K562 (cell line): ENCODE measurements at regions not wholly inside any gene's neighbourhood (a gene's known extent, or its start where the extent isn't known, plus 50 kb on each side); places are given as distances from the start of the nearest gene placed in this dataset.

Experiments
- ATF3 ChIP-seq, 2 experiments: fragments of 450-650 bp in 1 of 2; sonication (generic) in 1 of 2; formaldehyde crosslinking in 1 of 2; IDR thresholded peaks in 1 of 2; conservative IDR thresholded peaks in 1 of 2; 2 replicates each; pipeline versions ENCODE4 v1.6.1 to v1.8.1; 2016 to 2023; ENCODE audit warnings: mild to moderate bottlenecking in 2 of 2, moderate library complexity in 2 of 2, inconsistent platforms in 1 of 2, missing genetic modification reagents in 1 of 2
- CHD2 ChIP-seq: IDR thresholded peaks from 2 replicates; pipeline ENCODE4 v1.6.1; 2011; ENCODE audit warnings: low read depth, low read length
- CREB5 ChIP-seq: fragments of 250-450 bp; sonication (Bioruptor Pico); IDR thresholded peaks from 2 replicates; pipeline ENCODE4 v1.5.0; 2020; ENCODE audit warnings: mild to moderate bottlenecking
- FOXM1 ChIP-seq, 2 experiments: fragments of 450-650 bp in 1 of 2; sonication (generic) in 1 of 2; formaldehyde crosslinking in 1 of 2; IDR thresholded peaks; 2 replicates each; pipeline versions ENCODE4 v1.6.1 to v1.9.0; 2017 to 2022; ENCODE audit warnings: low read depth in 2 of 2, mild to moderate bottlenecking in 2 of 2, missing genetic modification reagents in 1 of 2, moderate library complexity in 1 of 2
- HDAC2 ChIP-seq: fragments of 450-650 bp; IDR thresholded peaks from 2 replicates; pipeline ENCODE4 v1.6.1; 2016; ENCODE audit warnings: mild to moderate bottlenecking
- HIVEP1 ChIP-seq: fragments of 250-450 bp; sonication (Bioruptor Pico); IDR thresholded peaks from 2 replicates; pipeline ENCODE4 v1.4.0; 2020; ENCODE audit warnings: mild to moderate bottlenecking
- HMG20B ChIP-seq: fragments of 250-450 bp; sonication (Bioruptor Pico); IDR thresholded peaks from 2 replicates; pipeline ENCODE4 v1.5.0; 2021; ENCODE audit warnings: mild to moderate bottlenecking
- ILF3 ChIP-seq: fragments of 450-650 bp; IDR thresholded peaks from 2 replicates; pipeline ENCODE4 v1.6.1; 2018; ENCODE audit warnings: antibody characterized with exemption, mild to moderate bottlenecking, moderate library complexity, borderline replicate concordance
- KDM2B ChIP-seq: fragments of 250-450 bp; sonication (Bioruptor Pico); IDR thresholded peaks from 2 replicates; pipeline ENCODE4 v1.8.0; 2021; ENCODE audit warnings: mild to moderate bottlenecking, moderate library complexity
- MCM3 ChIP-seq: fragments of 450-650 bp; IDR thresholded peaks from 2 replicates; pipeline ENCODE4 v1.6.1; 2016
- NCOA6 ChIP-seq: fragments of 450-650 bp; IDR thresholded peaks from 2 replicates; pipeline ENCODE4 v1.6.1; 2017; ENCODE audit warnings: mild to moderate bottlenecking
- NR1H2 ChIP-seq: sonication (generic); formaldehyde crosslinking; IDR thresholded peaks from 2 replicates; pipeline ENCODE4 v1.4.0; 2020; ENCODE audit warnings: mild to moderate bottlenecking, missing genetic modification reagents
- PKNOX1 ChIP-seq: fragments of 450-650 bp; IDR thresholded peaks from 2 replicates; pipeline ENCODE4 v1.6.1; 2016
- SIX5 ChIP-seq, 2 experiments: IDR thresholded peaks; 2 replicates each; pipeline ENCODE4 v1.6.1; 2011; ENCODE audit warnings: low read length in 2 of 2, borderline replicate concordance in 1 of 2, low read depth in 1 of 2, mild to moderate bottlenecking in 1 of 2, moderate library complexity in 1 of 2; ENCODE audit not compliant: insufficient read depth in 1 of 2
- YBX1 ChIP-seq: fragments of 450-650 bp; IDR thresholded peaks from 2 replicates; pipeline ENCODE4 v1.7.1; 2016; ENCODE audit warnings: mild to moderate bottlenecking
- ZNF263 ChIP-seq: sonication (generic); formaldehyde crosslinking; IDR thresholded peaks from 2 replicates; pipeline ENCODE4 v1.8.0; 2022; ENCODE audit warnings: mild to moderate bottlenecking, missing genetic modification reagents, borderline replicate concordance
- ZNF512 ChIP-seq: IDR thresholded peaks from 2 replicates; pipeline ENCODE4 v1.6.1; 2016; ENCODE audit warnings: missing genetic modification characterization, missing compliant biosample characterization
- ZNF561 ChIP-seq: fragments of 450-650 bp; formaldehyde crosslinking; conservative IDR thresholded peaks from 2 replicates; pipeline ENCODE4 v1.4.0; 2020; ENCODE audit warnings: mild to moderate bottlenecking, moderate library complexity
- TF ChIP-seq, protein P1 (sequence below): sonication (generic); formaldehyde crosslinking; IDR thresholded peaks from 2 replicates; pipeline ENCODE4 v1.8.1; 2023; ENCODE audit warnings: missing genetic modification reagents, mild to moderate bottlenecking, borderline replicate concordance

DNA sequence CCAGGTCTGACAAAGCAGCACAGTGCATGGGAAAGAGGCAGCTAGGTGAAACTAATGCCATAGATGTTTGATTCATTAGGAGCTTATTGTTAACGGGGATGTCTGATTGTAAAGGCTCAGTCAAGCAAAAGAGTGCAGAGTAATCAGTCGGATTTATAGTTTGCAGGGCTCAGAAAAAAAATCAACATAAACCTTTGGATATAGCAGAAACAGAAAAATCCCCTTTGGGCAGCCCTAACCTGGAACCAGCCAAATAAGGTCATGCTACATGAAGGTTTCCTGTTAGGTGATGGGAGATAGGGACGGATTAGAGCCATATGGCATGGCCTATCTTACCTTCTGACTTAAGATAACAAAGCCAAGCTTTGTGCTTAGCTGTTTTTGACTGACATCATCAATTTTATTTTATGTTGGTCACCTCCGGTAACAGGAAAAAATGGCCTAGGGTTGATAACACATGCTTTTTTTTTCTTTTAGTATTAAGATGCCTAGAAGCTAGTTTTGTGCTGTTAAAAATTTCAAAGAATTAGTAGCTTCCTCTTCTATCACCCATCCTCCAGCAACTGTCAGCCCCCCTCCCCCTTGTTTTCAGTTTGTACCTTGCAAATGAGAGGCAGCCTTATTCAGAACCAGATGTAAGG lies 60.7 kb upstream of the ZEB2 start (continued):
- TF ChIP-seq, protein P1, sequence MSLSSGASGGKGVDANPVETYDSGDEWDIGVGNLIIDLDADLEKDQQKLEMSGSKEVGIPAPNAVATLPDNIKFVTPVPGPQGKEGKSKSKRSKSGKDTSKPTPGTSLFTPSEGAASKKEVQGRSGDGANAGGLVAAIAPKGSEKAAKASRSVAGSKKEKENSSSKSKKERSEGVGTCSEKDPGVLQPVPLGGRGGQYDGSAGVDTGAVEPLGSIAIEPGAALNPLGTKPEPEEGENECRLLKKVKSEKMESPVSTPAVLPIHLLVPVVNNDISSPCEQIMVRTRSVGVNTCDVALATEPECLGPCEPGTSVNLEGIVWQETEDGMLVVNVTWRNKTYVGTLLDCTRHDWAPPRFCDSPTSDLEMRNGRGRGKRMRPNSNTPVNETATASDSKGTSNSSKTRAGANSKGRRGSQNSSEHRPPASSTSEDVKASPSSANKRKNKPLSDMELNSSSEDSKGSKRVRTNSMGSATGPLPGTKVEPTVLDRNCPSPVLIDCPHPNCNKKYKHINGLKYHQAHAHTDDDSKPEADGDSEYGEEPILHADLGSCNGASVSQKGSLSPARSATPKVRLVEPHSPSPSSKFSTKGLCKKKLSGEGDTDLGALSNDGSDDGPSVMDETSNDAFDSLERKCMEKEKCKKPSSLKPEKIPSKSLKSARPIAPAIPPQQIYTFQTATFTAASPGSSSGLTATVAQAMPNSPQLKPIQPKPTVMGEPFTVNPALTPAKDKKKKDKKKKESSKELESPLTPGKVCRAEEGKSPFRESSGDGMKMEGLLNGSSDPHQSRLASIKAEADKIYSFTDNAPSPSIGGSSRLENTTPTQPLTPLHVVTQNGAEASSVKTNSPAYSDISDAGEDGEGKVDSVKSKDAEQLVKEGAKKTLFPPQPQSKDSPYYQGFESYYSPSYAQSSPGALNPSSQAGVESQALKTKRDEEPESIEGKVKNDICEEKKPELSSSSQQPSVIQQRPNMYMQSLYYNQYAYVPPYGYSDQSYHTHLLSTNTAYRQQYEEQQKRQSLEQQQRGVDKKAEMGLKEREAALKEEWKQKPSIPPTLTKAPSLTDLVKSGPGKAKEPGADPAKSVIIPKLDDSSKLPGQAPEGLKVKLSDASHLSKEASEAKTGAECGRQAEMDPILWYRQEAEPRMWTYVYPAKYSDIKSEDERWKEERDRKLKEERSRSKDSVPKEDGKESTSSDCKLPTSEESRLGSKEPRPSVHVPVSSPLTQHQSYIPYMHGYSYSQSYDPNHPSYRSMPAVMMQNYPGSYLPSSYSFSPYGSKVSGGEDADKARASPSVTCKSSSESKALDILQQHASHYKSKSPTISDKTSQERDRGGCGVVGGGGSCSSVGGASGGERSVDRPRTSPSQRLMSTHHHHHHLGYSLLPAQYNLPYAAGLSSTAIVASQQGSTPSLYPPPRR (CRISPR knock-in tag) = no peak
- TF ChIP-seq CHD2 (no peak), HMG20B (CRISPR knock-in tag) (no peak), SIX5 (IDR thresholded peaks at IDR 0.05; ENCODE audit: borderline replicate concordance in 1 of 2, insufficient read depth in 1 of 2, low read depth in 1 of 2, low read length in 2 of 2) (no peak), NR1H2 (no peak), CREB5 (no peak), YBX1 (no peak), PKNOX1 (peak; percentile 87), FOXM1 (IDR thresholded peaks at IDR 0.05; ENCODE audit: low read depth) (peak; percentile 82), FOXM1 (CRISPR knock-in tag; IDR thresholded peaks at IDR 0.05; ENCODE audit: low read depth) (no peak), ZNF263 (CRISPR knock-in tag) (no peak), ILF3 (no peak), NCOA6 (no peak), ATF3 (IDR thresholded peaks at IDR 0.05) (peak; percentile 86), ATF3 (CRISPR knock-in tag; conservative IDR thresholded peaks at IDR 0.05) (no peak), MCM3 (no peak), ZNF561 (no peak), HIVEP1 (CRISPR knock-in tag) (no peak), KDM2B (CRISPR knock-in tag) (no peak), ZNF512 (no peak), HDAC2 (peak; percentile 73; the same call in 1 of the 2 replicates)
